ENCODE measurements at regions not wholly inside any gene's neighbourhood (a gene's known extent, or its start where the extent isn't known, plus 50 kb on each side); places are given as distances from the start of the nearest gene placed in this dataset.

- DNase-seq (ENCODE audit: low read depth in 1 of 2, low spot score in 2 of 2) = no peak
- 97% methylated on average over 5 of the region's 5 CpGs; no CpG with 5 or more reads in 1 of the 2 experiments for WGBS, 2 experiments (ENCODE audit: extremely low coverage in 1 of 2, insufficient coverage in 1 of 2, insufficient read length in 1 of 2, insufficient replicate concordance in 2 of 2, low coverage in 1 of 2, low lambda C conversion rate in 2 of 2, missing lambda C conversion rate in 1 of 2)
- no peak overlapping the region for H4K5ac ChIP-seq (ENCODE audit: insufficient read length, low read depth, low read length)
- TF ChIP-seq TAF1 (IDR thresholded peaks at IDR 0.05; ENCODE audit: low read depth, low read length) (no peak), ATF3 (IDR thresholded peaks at IDR 0.05; ENCODE audit: insufficient read depth, low read depth, low read length) (no peak), GABPA (IDR thresholded peaks at IDR 0.05; ENCODE audit: borderline replicate concordance, insufficient read depth, low read length) (no peak), ZNF274 (IDR thresholded peaks at IDR 0.05; ENCODE audit: borderline replicate concordance, extremely low read depth, low read length) (no peak), TBP (IDR thresholded peaks at IDR 0.05; ENCODE audit: low read depth, low read length) (no peak), YY1 (IDR thresholded peaks at IDR 0.05; ENCODE audit: low read depth, low read length) (no peak), SP2 (IDR thresholded peaks at IDR 0.05; ENCODE audit: low read length) (no peak), BACH1 (IDR thresholded peaks at IDR 0.05; ENCODE audit: low read length) (no peak), POLR2AphosphoS5 (IDR thresholded peaks at IDR 0.05; ENCODE audit: low read depth, low read length) (no peak), TAF7 (optimal IDR thresholded peaks at IDR 0.05; ENCODE audit: borderline replicate concordance, low read depth, low read length) (no peak), CEBPB (IDR thresholded peaks at IDR 0.05; ENCODE audit: low read depth, low read length) (no peak), SIRT6 (IDR thresholded peaks at IDR 0.05; ENCODE audit: low read length) (no peak), HDAC6 (IDR thresholded peaks at IDR 0.05; ENCODE audit: low read depth, low read length) (no peak), KDM5A (IDR thresholded peaks at IDR 0.05; ENCODE audit: low read length) (no peak), EP300 (IDR thresholded peaks at IDR 0.05; ENCODE audit: borderline replicate concordance in 1 of 2, low read depth in 2 of 2, low read length in 2 of 2) (no peak)
These were observed 76.9 kb downstream of the IGLL1 start for GRCh38 chr22:23503142-23503541.

More at GRCh38 chr22:23503142-23503541, 76.9 kb downstream of the IGLL1 start:
- H3K79me1 ChIP-seq (ENCODE audit: low read depth, low read length) = no peaks in the 10 kb centered on the region
- H3K27ac ChIP-seq (ENCODE audit: low read depth, low read length) = no peak overlapping the region
- no peak overlapping the region for H2AK5ac ChIP-seq (ENCODE audit: low read depth, low read length)
- no peak overlapping the region for H2BK12ac ChIP-seq (ENCODE audit: low read depth, low read length)
- no peak overlapping the region for H3K4me2 ChIP-seq (ENCODE audit: insufficient read depth in 1 of 2, low read depth in 2 of 2, low read length in 2 of 2)
- H3K27me3 ChIP-seq (replicated peaks in 1 of 4; ENCODE audit: control insufficient read depth in 3 of 4, extremely low read depth in 1 of 4, insufficient read depth in 3 of 4, low read length in 3 of 4) = peaks cover 0 to 8% (median 2%) of the 10 kb centered on the region in 4 experiments; a peak in 3 of 7 replicates
- no peak overlapping the region for H4K8ac ChIP-seq (ENCODE audit: extremely low read depth, insufficient read depth, low read length)
- no peak overlapping the region for H4K91ac ChIP-seq (replicated peaks; ENCODE audit: insufficient read length, low read length)
- no peak overlapping the region for H3K23ac ChIP-seq (ENCODE audit: insufficient read length)
- H3K23me2 ChIP-seq (ENCODE audit: low read depth, low read length) = no peaks in the 10 kb centered on the region; the same call in 1 of the 2 replicates
- ChIA-PET POLR2A (ENCODE audit: partially characterized antibody) (no interaction called here), CTCF (ENCODE audit: partially characterized antibody) (interaction anchor here (0.6 kb wide), 1 partner anchor 590 kb away, joined by 3 read pairs; no protein-coding TSS in a partner anchor)
- H2BK20ac ChIP-seq (ENCODE audit: low read length) = no peak overlapping the region
- H3K18ac ChIP-seq (ENCODE audit: extremely low read depth, low read length) = no peak overlapping the region
- no peak overlapping the region for H2BK15ac ChIP-seq (ENCODE audit: low read length)
- no peaks in the 10 kb centered on the region for H3K79me2 ChIP-seq (ENCODE audit: control insufficient read depth in 1 of 2, insufficient read depth in 2 of 2, low read length in 2 of 2)
- H3K4ac ChIP-seq (replicated peaks; ENCODE audit: insufficient read length, low read depth, low read length) = no peak overlapping the region
- H3K36me3 ChIP-seq (ENCODE audit: control insufficient read depth in 2 of 4, insufficient read depth in 4 of 4, low read length in 3 of 4) = no peaks in the 10 kb centered on the region
- H2BK5ac ChIP-seq (ENCODE audit: low read depth, low read length) = no peak overlapping the region
- peaks cover 0 to 10% (median 6%) of the 10 kb centered on the region in 4 experiments; a peak in 5 of 7 replicates for H3K4me1 ChIP-seq (replicated peaks in 1 of 4; ENCODE audit: control insufficient read depth in 3 of 4, insufficient read depth in 4 of 4, low read length in 3 of 4)
- H2BK120ac ChIP-seq (replicated peaks; ENCODE audit: low read depth, low read length) = no peak overlapping the region
- H3K4me3 ChIP-seq (ENCODE audit: extremely low read depth in 1 of 4, insufficient read depth in 2 of 4, low read depth in 3 of 4, low read length in 4 of 4) = no peak overlapping the region
- H3K14ac ChIP-seq (ENCODE audit: insufficient read length) = no peak overlapping the region
- H3K9ac ChIP-seq (replicated peaks in 1 of 4; ENCODE audit: extremely low read depth in 1 of 4, low read depth in 3 of 4, low read length in 3 of 4) = no peak overlapping the region
- no peaks in the 10 kb centered on the region for H3K9me3 ChIP-seq (ENCODE audit: insufficient read depth in 2 of 2, low read depth in 1 of 2, low read length in 1 of 2)
- H2AFZ ChIP-seq (ENCODE audit: low read length) = no peak overlapping the region
- no peak overlapping the region for H3K56ac ChIP-seq (replicated peaks; ENCODE audit: insufficient read length, low read depth, low read length)
- H4K20me1 ChIP-seq (replicated peaks in 1 of 2; ENCODE audit: control insufficient read depth in 1 of 2, insufficient read depth in 2 of 2, low read length in 2 of 2) = peaks cover 0 to 2% of the 10 kb centered on the region in 2 experiments
- FAIRE-seq = no peak

All from H1 (cell line).